ENCODE measurements at regions not wholly inside any gene's neighbourhood (a gene's known extent, or its start where the extent isn't known, plus 50 kb on each side); places are given as distances from the start of the nearest gene placed in this dataset.

DNA sequence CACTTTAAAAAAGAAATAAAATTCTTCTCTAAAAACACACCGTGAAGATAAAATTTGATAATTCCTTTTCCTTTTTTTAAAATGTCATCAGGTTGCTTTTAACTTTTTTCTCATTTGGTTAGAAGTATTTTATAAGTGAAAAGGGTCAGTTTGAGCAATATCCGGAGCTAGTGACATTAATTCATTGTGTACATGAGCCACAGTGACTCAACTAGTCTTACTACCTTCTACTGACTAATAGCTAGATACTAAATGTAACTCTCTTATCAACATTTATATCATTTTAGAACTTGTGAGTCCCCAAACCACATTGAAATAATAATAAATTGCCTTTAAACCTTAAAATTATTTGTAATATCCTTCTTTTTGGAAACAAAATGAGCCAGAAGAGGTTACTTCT is 101.2 kb upstream of the ZBTB20 start:
- H3K27ac ChIP-seq = no peak overlapping the region
- no peak overlapping the region for H3K4me3 ChIP-seq
- H3K36me3 ChIP-seq = no peaks in the 10 kb centered on the region
- H3K27me3 ChIP-seq (replicated peaks; ENCODE audit: insufficient read depth) = no peaks in the 10 kb centered on the region
- H3K4me1 ChIP-seq (ENCODE audit: control insufficient read depth in 1 of 2, low read depth in 2 of 2) = peaks cover 0 to 10% of the 10 kb centered on the region in 2 donors
- no peaks in the 10 kb centered on the region for H3K9me3 ChIP-seq
- DNase-seq (ENCODE audit: low spot score) (no peak), ATAC-seq (ENCODE audit: insufficient number of reproducible peaks, low FRiP score, low read depth) (no peak)
- TF ChIP-seq, protein P1, sequence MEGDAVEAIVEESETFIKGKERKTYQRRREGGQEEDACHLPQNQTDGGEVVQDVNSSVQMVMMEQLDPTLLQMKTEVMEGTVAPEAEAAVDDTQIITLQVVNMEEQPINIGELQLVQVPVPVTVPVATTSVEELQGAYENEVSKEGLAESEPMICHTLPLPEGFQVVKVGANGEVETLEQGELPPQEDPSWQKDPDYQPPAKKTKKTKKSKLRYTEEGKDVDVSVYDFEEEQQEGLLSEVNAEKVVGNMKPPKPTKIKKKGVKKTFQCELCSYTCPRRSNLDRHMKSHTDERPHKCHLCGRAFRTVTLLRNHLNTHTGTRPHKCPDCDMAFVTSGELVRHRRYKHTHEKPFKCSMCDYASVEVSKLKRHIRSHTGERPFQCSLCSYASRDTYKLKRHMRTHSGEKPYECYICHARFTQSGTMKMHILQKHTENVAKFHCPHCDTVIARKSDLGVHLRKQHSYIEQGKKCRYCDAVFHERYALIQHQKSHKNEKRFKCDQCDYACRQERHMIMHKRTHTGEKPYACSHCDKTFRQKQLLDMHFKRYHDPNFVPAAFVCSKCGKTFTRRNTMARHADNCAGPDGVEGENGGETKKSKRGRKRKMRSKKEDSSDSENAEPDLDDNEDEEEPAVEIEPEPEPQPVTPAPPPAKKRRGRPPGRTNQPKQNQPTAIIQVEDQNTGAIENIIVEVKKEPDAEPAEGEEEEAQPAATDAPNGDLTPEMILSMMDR (IDR thresholded peaks at IDR 0.05) = no peak

DNA sequence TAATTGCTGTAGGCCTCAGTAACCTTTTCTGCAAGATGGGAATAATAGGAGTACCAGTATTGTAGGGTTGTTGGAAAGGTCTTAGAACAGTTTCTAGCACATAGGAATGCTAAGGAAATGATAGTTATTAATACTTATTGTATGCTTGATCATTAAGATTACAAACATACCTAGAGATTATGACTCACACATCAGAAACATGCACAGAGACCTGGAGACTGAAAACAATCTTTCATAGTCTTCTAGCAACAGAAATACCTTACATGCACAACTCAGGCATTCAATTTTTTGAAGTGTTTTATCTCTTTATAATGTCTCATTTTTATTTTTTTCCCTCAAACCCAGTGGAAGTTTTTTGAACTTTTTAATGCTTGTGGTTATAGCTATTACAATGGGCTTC is 104.4 kb upstream of the ZBTB20 start:
- no peaks in the 10 kb centered on the region for H3K36me3 ChIP-seq
- H3K4me3 ChIP-seq = no peak overlapping the region
- TF ChIP-seq, protein P1 (IDR thresholded peaks at IDR 0.05) = no peak
- peaks cover 0 to 6% of the 10 kb centered on the region in 2 donors for H3K4me1 ChIP-seq (ENCODE audit: control insufficient read depth in 1 of 2, low read depth in 2 of 2)
- H3K27ac ChIP-seq = no peak overlapping the region
- H3K27me3 ChIP-seq (replicated peaks; ENCODE audit: insufficient read depth) = no peaks in the 10 kb centered on the region
- DNase-seq (ENCODE audit: low spot score) (no peak), ATAC-seq (ENCODE audit: insufficient number of reproducible peaks, low FRiP score, low read depth) (no peak)
- peaks cover 2% of the 10 kb centered on the region for H3K9me3 ChIP-seq

DNA sequence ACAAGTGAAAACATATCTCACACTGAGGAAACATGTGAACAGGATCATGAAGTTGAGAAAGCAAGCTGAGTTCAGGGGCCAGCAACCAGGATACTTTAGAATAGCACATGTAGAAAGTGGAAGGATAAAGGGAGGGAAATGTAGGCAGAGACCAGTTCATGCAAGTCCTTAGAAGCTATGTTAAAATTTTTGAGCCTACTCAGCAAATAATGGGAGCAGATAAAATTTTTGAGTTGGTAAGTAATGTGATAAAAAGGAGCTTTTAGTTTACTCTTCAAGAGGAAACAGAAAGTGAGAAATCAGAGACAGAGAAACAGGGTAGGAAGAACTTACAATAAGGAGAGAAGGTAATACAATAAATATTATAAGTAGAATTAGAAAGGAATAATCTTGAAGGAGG is 105.6 kb upstream of the ZBTB20 start:
- Histone ChIP-seq H3K4me3 (no peak overlapping the region), H3K36me3 (no peaks in the 10 kb centered on the region), H3K9me3 (peaks cover 2% of the 10 kb centered on the region), H3K4me1 (ENCODE audit: control insufficient read depth in 1 of 2, low read depth in 2 of 2) (peaks cover 0 to under 1% of the 10 kb centered on the region in 2 donors), H3K27ac (no peak overlapping the region), H3K27me3 (replicated peaks; ENCODE audit: insufficient read depth) (no peaks in the 10 kb centered on the region)
- ATAC-seq (ENCODE audit: insufficient number of reproducible peaks, low FRiP score, low read depth) = no peak
- TF ChIP-seq, protein P1 (IDR thresholded peaks at IDR 0.05) = no peak
- DNase-seq (ENCODE audit: low spot score) = no peak

DNA sequence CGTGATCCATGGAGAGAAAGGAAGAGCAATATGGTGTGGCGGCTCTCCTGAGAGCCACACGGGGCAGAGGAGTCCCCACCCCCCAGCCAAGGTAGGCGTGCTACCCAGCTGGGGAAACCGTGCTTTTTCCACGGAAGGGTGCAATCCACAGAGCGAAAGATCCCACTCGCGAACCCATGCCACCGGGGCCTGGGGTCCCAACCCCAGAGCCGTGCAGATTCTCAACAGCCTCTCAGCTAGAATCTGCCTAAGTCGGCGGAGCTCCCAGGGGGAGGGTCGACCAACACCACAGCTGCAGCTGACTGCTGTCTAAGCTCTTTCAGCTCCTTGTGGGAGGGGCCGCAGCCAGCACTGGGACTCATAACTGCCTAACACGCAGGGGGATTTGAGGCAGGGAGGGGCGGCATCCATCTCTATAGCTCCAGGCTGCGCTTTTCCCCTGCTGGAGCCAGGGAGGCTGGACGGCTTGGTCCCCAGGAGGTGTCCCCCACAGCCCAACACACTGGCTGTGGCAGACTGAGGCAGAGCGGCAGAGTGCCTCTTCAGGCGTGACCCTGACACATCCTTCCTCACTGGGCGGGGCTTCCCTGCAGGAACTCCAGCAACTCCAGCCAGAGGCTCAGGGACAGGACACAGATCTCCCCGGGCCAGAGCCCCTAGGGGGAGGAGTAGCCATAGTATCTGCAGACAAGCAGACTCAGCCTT is 107.6 kb upstream of the ZBTB20 start:
- no peak for DNase-seq (ENCODE audit: low spot score)

DNA sequence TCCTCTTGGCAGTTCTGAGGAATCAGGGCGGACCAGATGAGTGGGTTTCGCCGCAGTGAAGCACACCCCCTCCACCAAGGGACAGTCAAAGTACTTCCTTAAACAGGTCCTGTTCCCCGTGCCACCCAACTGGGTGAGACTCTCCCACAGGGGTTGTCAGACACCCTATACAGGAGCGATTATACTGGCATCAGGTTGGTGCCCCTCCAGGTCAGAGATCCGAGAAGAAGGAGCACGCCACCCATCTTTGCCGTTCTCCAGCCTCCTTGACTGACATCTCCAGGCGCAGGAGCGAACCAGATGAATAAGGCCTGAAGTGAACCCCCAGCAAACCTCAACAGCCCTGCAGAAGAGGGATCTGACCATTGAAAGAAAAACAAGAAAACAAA is 108.1 kb upstream of the ZBTB20 start:
- ATAC-seq (ENCODE audit: insufficient number of reproducible peaks, low FRiP score, low read depth) (no peak), DNase-seq (ENCODE audit: low spot score) (no peak)
- H3K27ac ChIP-seq = no peak overlapping the region
- H3K36me3 ChIP-seq = no peaks in the 10 kb centered on the region
- no peaks in the 10 kb centered on the region for H3K27me3 ChIP-seq (replicated peaks; ENCODE audit: insufficient read depth)
- H3K4me3 ChIP-seq = no peak overlapping the region
- TF ChIP-seq, protein P1 (IDR thresholded peaks at IDR 0.05) = no peak
- H3K4me1 ChIP-seq (ENCODE audit: control insufficient read depth in 1 of 2, low read depth in 2 of 2) = peaks cover 0 to 10% of the 10 kb centered on the region in 2 donors
- peaks cover 2% of the 10 kb centered on the region for H3K9me3 ChIP-seq

More for the DNA sequence above, 107.6 kb upstream of the ZBTB20 start:
- TF ChIP-seq, protein P1 (IDR thresholded peaks at IDR 0.05) = no peak
- Histone ChIP-seq H3K27me3 (replicated peaks; ENCODE audit: insufficient read depth) (no peaks in the 10 kb centered on the region), H3K27ac (no peak overlapping the region), H3K9me3 (peaks cover 2% of the 10 kb centered on the region), H3K4me3 (no peak overlapping the region), H3K36me3 (no peaks in the 10 kb centered on the region), H3K4me1 (ENCODE audit: control insufficient read depth in 1 of 2, low read depth in 2 of 2) (peaks cover 0 to 10% of the 10 kb centered on the region in 2 donors)
- ATAC-seq (ENCODE audit: insufficient number of reproducible peaks, low FRiP score, low read depth) = no peak

Measured in thoracic aorta (tissue), 2 donors.